HL-60 (cell line): ENCODE measurements at regions not wholly inside any gene's neighbourhood (a gene's known extent, or its start where the extent isn't known, plus 50 kb on each side); places are given as distances from the start of the nearest gene placed in this dataset.
"Not testable (repeated sequence)": the region's sequence is repeated elsewhere in the genome, so short reads cannot be mapped to it uniquely, and the experiment has no call there.

ENCODE experiments used
- DNase-seq, 2 experiments: peaks; one replicate each; pipeline ENCODE4 v3.0.0-alpha.2; 2010 to 2020; ENCODE audit warnings: low read depth in 1 of 2, low spot score in 1 of 2
- H3K27ac ChIP-seq: fragments of 250-450 bp; sonication (Bioruptor Pico); replicated peaks from 2 replicates; pipeline ENCODE4 v1.5.1; 2020; ENCODE audit warnings: mild to moderate bottlenecking, moderate library complexity
- H3K27me3 ChIP-seq: fragments of 250-450 bp; sonication (Bioruptor Pico); 2 replicates; pipeline ENCODE4 v1.5.1; 2021; ENCODE audit warnings: mild to moderate bottlenecking, moderate library complexity; ENCODE audit not compliant: insufficient read depth, poor library complexity, severe bottlenecking
- H3K4me3 ChIP-seq: replicated peaks from 2 replicates; pipeline ENCODE4 v1.5.1; 2011; ENCODE audit warnings: mild to moderate bottlenecking, control low read depth, low read length; ENCODE audit not compliant: insufficient read depth
- CTCF ChIP-seq: IDR thresholded peaks from one replicate; pipeline ENCODE4 v1.5.1; 2011; ENCODE audit warnings: low read length, control low read depth, inconsistent platforms; ENCODE audit not compliant: insufficient read depth
- GABPA ChIP-seq: IDR thresholded peaks from 2 replicates; pipeline ENCODE4 v1.6.1; 2012; ENCODE audit warnings: low read depth
- POLR2AphosphoS5 ChIP-seq: IDR thresholded peaks from 2 replicates; pipeline ENCODE4 v1.6.1; 2012; ENCODE audit warnings: low read depth
- REST ChIP-seq: IDR thresholded peaks from 2 replicates; pipeline ENCODE4 v1.6.1; 2012; ENCODE audit warnings: low read depth; ENCODE audit not compliant: insufficient replicate concordance
- SPI1 ChIP-seq: IDR thresholded peaks from 2 replicates; pipeline ENCODE4 v1.6.1; 2012; ENCODE audit warnings: low read depth, mild to moderate bottlenecking, borderline replicate concordance

GRCh38 chr4:85028910-85029309, 62.4 kb upstream of the WDFY3 start:
- DNase-seq = no peak

GRCh38 chr4:85029453-85029852, 63.0 kb upstream of the WDFY3 start:
- TF ChIP-seq REST = no peak
- TF ChIP-seq CTCF = no peak
- no peak for TF ChIP-seq GABPA
- no peak for TF ChIP-seq SPI1
- no peak for TF ChIP-seq POLR2AphosphoS5

More at GRCh38 chr4:85028910-85029309, 62.4 kb upstream of the WDFY3 start:
- TF ChIP-seq SPI1 (no peak), CTCF (no peak), GABPA (no peak), REST (no peak), POLR2AphosphoS5 (no peak)
- Histone ChIP-seq H3K27ac (no peak overlapping the region), H3K27me3 (no peaks in the 10 kb centered on the region), H3K4me3 (no peak overlapping the region)

GRCh38 chr4:85030156-85030555, 63.7 kb upstream of the WDFY3 start:
- Histone ChIP-seq H3K4me3 (no peak overlapping the region), H3K27me3 (no peaks in the 10 kb centered on the region), H3K27ac (no peak overlapping the region)
- no peak for DNase-seq
- TF ChIP-seq CTCF = no peak
- no peak for TF ChIP-seq SPI1
- TF ChIP-seq POLR2AphosphoS5 = no peak
- TF ChIP-seq GABPA = no peak
- TF ChIP-seq REST = no peak

More at GRCh38 chr4:85029453-85029852, 63.0 kb upstream of the WDFY3 start:
- Histone ChIP-seq H3K27me3 (no peaks in the 10 kb centered on the region), H3K27ac (no peak overlapping the region), H3K4me3 (no peak overlapping the region)
- no peak for DNase-seq

GRCh38 chr4:85033838-85034237, 67.3 kb upstream of the WDFY3 start:
- not testable (repeated sequence) for DNase-seq, H3K27me3 ChIP-seq, H3K27ac ChIP-seq, H3K4me3 ChIP-seq
